CD4-positive, alpha-beta T cell treated with Interleukin-21 for 1 hour (primary cell): ENCODE measurements at regions not wholly inside any gene's neighbourhood (a gene's known extent, or its start where the extent isn't known, plus 50 kb on each side); places are given as distances from the start of the nearest gene placed in this dataset.

Experiments
- DNase-seq: peaks from one replicate; pipeline ENCODE4 v3.0.0-alpha.2; 2020

GRCh38 chr4:111632641-111633151 is 512.6 kb upstream of the FAM241A start:
- no peak for DNase-seq

GRCh38 chr4:111633663-111634266 is 511.5 kb upstream of the FAM241A start:
- no peak for DNase-seq

GRCh38 chr4:111635646-111636045 is 509.6 kb upstream of the FAM241A start:
- DNase-seq = no peak

DNA sequence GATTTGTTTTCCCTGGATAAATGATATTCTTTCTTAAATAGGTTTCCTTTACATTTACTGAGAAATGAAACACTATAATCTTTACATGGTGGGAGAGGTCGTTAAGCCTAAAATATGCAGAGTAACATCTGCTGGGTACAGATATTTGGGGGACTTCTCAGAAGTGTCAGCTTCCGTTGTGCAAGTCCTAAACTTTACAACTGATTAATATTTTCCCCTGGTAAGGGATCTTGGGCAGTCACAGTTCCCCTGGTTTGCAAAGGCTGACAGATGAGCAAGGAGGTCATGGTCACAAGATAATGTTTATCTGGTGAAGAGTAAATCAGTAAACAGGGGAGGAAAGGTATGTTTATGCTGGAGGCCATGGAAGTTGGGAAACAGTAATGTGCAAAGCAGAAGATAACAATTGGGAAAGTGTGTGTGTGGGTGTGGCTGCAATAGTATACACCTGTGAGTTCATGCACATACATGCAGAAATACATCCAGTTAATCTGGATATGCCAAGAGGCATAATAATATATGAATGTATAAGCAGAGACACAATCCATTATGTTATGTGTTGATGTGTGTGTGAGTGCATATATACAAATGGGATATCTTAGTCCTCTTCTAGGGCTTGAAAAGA is 508.2 kb upstream of the FAM241A start:
- no peak for DNase-seq

GRCh38 chr4:111639120-111639690 is 506.0 kb upstream of the FAM241A start:
- DNase-seq = no peak

GRCh38 chr4:111639876-111640275 is 505.4 kb upstream of the FAM241A start:
- no peak for DNase-seq

DNA sequence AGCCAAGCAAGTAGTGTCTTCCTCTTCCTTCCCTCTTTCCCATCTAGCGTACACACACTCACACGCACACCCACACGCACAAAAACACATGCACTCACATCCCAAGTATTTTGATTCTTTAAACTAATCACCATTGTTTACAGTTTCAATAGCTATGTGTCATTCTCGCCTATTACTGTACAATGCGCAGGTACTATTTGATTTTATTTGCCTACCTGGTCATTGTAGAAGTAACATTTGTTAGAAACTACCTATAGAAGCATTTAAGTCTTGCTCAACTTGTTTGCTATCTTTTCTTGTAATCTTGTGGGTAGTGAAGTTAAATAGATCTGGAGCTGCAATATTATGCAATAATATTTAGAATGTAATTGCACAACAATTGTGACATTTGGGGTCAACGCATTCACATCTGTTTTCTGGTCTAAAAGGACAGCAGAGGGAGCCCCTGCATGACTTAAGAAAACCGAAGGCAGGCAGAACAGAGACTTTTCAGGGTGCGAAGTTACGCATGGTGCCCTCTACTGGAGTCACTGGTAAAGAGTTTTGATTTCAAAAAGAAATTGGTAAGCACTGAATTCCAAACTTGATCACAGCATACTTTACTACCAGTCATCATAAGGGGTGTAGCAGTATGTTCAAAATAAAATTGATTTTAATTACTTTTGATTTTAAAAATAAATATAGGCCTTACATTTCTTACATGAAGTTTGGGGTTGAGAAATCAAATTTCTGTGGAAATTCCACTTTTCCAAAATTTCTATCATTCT is 503.3 kb upstream of the FAM241A start:
- DNase-seq = peak; percentile 6

DNA sequence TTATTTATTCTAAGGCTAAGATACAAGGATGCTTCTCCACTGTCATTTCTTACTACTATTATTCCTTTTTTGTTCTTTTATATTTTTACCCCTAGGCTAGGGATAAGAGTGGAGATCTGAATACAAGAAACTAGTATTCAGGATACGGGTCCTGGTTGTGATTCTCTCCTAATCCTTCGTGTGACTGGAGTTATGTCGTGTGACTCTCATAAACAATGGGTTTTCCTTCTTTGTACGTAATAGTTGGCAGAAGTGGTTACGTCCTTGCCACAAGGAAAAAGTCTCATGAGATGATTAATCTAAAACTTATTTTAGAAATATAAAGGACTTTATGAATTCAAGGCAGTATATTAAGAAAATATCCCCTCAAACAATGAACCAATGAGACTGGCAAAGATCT is 497.2 kb upstream of the FAM241A start:
- no peak for DNase-seq

DNA sequence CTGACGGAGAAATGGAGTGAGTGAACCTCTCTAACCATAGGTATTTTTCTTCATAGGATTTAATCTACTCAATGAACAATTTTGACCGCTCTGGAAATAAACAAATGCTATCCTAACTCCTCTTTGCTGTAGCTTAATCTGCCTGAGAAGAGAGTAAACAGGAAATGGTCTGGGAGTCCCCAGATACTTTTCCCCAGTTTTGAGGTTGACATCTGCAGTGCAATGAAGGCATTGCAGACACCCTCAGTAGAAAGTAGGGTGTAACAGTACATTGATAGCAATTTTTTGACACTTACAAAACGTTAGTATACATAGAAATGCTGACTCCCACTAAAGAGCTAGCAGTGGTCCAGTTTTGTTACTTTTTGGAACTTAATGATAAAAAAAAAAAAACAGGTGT is 495.9 kb upstream of the FAM241A start:
- no peak for DNase-seq

GRCh38 chr4:111650146-111650545 is 495.1 kb upstream of the FAM241A start:
- DNase-seq = no peak

GRCh38 chr4:111650674-111651086 is 494.6 kb upstream of the FAM241A start:
- no peak for DNase-seq

GRCh38 chr4:111652236-111652635 is 493.0 kb upstream of the FAM241A start:
- DNase-seq = no peak

DNA sequence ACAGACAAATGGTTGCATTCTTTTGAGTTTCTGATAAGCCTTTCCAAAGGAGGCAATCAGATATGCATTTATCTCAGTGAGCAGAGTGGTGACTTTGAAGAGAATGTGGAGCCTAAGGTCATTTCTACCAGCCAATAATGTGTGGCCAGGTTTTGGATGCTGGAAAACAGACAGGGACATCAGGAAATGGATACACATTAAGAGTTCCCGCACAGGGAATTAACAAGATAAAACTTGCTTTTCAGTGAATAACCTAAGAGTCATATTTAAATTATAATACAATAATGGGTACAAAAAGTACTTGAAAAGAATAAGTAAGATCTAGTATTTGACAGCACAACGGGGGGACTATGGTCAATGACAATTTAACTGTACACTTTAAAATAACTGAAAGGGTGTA is 492.3 kb upstream of the FAM241A start:
- no peak for DNase-seq

GRCh38 chr4:111662496-111662895 is 482.8 kb upstream of the FAM241A start:
- DNase-seq = no peak

DNA sequence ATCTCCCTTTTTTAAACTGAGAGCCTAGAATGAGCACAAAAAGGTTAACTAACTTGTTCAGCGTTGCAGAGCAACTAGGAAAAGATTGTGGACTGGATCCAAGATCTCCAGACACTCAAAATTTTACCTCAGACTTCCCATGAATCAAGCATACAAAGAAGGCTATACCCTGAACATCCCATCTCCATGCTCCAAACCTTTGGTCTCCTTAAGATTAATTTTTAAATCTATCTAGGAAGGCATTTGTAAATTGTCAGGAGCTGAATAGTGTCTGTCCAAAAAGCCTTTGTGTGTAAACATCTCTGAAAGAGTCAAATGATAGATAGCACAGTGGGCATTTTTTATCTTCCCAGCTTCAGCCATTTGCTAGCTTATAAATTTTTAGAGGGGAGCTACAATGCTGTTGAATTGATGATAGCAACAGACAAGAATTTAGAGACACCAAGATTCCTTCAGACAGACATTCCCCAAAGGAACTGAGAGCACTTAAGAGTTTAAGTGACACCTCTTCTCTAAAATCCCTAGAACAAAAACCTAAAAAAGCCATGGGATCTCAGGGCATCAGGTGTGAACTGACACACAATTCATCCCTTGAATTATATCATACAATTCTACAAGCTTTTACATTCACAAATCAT is 480.8 kb upstream of the FAM241A start:
- no peak for DNase-seq

DNA sequence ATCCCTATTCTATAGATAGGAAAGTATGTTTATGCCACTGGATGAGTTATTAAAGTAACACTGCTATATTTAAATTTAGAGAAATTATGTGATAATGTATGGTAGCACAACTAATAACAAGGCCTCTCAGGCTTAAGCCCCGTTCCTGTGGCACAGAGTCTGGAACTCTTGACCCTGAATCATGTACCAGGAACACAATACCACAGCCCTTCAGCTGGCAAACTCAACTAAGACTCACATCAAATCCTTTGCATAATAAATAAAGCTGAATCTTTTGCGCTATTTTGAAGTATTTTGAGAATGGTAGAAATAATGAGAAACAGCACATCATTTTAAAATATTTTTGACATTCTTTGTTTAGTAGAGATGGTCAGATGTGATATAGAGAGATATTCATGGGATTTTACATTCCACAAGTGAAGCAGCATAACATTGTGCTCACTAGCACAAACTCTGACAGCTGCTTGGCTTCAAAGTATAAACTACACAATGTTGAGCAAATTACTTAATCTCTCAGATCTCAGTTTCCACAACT is 478.4 kb upstream of the FAM241A start:
- no peak for DNase-seq

DNA sequence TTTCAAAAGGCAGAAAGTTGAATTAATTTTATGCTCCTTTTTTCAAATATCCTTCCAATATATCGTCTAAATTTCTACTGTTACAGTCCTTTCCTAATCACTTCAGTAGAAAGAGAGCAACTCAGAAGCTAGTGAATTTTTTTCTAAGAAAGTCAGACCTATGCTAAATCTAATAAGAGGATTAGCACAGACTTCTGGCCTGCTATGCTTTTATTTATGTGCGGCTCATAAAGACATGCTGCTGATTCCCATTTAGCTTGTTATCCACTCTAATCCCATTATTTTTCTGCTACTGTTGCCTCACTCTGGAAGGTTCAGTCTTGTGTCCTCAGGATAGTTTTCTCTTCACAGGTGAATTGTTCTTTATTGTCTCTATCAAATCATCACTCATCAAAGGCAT is 473.5 kb upstream of the FAM241A start:
- DNase-seq = no peak

- DNase-seq = no peak
Observed at GRCh38 chr4:111675746-111676145, 469.5 kb upstream of the FAM241A start.

DNA sequence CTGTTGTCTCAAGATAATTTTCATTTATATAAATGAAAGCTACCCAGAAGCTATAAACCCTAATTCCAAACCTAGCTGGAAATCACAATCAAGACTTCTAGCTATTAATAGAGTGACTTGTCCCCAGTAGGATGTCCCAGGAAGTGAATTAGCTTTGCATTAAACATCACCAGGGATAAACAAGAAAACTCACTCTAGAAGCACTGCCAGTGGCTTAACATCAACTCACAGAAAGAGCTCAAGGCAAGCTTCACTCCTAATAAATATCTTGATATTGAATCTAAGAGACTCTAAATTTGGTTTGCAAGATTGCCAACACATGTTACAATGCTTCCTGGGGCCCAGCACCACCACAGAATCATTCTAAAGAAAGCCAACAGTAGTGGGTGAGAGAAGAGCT is 468.7 kb upstream of the FAM241A start:
- DNase-seq = no peak

GRCh38 chr4:111678479-111678878 is 466.8 kb upstream of the FAM241A start:
- no peak for DNase-seq

DNA sequence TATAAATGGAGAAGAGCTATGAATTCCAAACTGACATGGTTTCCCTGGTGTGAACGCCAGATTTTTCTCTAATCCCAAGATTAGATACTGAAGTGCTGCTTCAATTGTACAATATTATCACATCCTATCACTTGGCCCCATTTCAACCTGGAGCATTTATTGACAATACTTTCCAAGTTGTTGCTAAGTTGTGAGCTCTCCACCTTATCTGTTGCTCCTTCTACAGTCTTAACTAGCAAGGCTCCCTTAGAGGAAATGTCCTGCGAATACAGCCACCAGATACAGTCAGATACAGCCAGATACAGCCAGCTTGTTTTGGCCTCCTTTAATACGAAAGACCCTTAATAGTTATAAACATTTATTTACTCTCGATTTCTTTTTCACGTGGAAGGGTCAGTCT is 466.3 kb upstream of the FAM241A start:
- DNase-seq = no peak

DNA sequence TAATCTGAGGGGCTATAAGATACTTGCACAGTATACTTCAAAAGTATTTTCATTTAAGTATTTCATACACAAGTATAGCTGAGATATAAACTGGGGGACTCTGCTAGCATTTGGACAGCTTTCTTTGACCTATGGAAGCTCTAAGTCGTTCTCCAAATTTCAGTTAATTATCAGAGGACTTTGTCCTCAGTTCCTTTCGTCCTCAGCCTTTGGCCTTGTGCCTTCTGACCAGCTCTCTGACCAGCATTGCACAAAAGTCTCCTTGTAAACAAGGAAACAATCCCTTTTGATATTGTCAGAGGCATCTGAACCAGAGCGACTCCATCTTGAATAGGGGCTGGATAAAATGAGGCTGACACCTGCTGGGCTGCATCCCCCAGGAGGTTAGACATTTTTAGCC is 464.0 kb upstream of the FAM241A start:
- no peak for DNase-seq

- no peak for DNase-seq
Observed at GRCh38 chr4:111681751-111682150, 463.5 kb upstream of the FAM241A start.
